ENCODE measurements at regions not wholly inside any gene's neighbourhood (a gene's known extent, or its start where the extent isn't known, plus 50 kb on each side); places are given as distances from the start of the nearest gene placed in this dataset.

DNA sequence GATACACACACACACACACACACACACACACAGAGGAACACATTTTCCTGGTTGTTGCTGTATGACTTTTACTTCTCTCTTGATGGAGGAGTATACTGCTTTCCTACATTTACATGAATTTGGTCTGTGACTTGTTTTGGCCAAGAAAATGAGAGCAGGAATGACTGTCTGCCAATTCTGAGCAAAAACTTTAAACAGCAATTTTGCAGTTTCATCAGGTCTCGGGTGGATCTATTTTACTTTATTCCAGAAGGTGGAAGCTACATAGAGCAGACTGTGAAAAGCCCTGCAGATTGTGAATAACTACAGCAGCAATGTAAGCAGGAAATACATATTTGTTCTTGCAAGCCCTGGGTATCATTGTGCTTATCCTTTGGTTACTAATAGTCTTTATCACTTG, 1350.0 kb upstream of the EPHA6 start:
- TF ChIP-seq, protein P1, sequence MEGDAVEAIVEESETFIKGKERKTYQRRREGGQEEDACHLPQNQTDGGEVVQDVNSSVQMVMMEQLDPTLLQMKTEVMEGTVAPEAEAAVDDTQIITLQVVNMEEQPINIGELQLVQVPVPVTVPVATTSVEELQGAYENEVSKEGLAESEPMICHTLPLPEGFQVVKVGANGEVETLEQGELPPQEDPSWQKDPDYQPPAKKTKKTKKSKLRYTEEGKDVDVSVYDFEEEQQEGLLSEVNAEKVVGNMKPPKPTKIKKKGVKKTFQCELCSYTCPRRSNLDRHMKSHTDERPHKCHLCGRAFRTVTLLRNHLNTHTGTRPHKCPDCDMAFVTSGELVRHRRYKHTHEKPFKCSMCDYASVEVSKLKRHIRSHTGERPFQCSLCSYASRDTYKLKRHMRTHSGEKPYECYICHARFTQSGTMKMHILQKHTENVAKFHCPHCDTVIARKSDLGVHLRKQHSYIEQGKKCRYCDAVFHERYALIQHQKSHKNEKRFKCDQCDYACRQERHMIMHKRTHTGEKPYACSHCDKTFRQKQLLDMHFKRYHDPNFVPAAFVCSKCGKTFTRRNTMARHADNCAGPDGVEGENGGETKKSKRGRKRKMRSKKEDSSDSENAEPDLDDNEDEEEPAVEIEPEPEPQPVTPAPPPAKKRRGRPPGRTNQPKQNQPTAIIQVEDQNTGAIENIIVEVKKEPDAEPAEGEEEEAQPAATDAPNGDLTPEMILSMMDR (IDR thresholded peaks at IDR 0.05; ENCODE audit: borderline replicate concordance, extremely low read depth, low read length, poor library complexity, severe bottlenecking), result no peak
- no peak for TF ChIP-seq EZH2 (IDR thresholded peaks at IDR 0.05; ENCODE audit: borderline replicate concordance, low read depth, low read length, severe bottlenecking)

Data from DND-41 (cell line).